Hematopoietic multipotent progenitor cell (in vitro differentiated cells): ENCODE measurements at regions not wholly inside any gene's neighbourhood (a gene's known extent, or its start where the extent isn't known, plus 50 kb on each side); places are given as distances from the start of the nearest gene placed in this dataset.
"Not testable (repeated sequence)": the region's sequence is repeated elsewhere in the genome, so short reads cannot be mapped to it uniquely, and the experiment has no call there.

ENCODE experiments used
- DNase-seq, 3 donors: peaks; one replicate each; pipeline ENCODE4 v3.0.0-alpha.2; 2011 to 2015; ENCODE audit warnings: low read depth in 2 of 3, low spot score in 2 of 3

DNA sequence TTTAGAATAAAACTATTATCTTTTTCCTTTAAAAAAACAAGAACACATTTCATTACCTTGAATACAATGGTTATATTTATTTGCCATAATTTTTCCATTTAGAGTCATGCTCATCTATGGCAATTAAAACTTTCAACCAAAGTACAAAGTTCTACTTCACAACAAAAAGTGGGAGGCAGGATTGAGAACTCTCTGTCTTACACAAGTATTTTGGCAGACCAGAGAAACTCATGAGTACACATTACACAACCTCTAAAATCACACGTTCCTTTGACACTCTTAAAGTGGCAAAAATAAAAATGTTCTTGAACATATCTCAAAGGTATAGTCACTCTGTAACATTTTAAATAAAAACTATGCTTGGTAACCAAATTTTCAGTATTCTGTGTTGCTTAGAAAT is 213.4 kb downstream of the IL15 start:
- no peak for DNase-seq

DNA sequence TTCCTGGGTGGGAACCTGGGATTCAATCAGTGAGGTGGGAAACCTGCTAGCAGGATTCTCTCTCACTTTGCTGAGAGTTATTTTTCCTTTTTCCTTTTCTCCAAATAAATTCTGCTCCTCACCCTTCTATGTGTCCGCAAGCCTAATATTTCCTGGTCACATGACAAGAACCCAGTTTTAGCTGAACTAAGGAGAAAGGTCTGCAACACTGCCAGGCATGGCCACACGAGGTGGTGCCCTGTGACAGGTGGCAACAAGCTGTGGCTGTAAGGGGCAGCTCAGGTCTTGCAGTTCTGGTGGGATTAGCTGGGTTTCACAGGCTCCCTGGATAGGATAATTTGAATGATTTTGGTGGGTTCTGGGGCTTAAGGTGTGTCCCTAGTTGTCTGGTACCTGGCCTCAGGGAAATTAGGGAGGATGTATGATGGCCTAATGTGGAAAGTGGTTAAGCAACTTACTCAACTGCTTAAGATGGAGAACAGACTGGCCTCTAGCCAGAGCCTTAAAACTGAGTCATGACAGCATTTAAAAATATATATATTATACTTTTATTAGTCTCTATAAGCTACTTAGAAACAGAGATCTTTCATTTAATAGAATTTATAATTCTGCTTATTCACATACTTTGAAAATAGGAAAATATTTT is 215.0 kb downstream of the IL15 start:
- DNase-seq: no peak

DNA sequence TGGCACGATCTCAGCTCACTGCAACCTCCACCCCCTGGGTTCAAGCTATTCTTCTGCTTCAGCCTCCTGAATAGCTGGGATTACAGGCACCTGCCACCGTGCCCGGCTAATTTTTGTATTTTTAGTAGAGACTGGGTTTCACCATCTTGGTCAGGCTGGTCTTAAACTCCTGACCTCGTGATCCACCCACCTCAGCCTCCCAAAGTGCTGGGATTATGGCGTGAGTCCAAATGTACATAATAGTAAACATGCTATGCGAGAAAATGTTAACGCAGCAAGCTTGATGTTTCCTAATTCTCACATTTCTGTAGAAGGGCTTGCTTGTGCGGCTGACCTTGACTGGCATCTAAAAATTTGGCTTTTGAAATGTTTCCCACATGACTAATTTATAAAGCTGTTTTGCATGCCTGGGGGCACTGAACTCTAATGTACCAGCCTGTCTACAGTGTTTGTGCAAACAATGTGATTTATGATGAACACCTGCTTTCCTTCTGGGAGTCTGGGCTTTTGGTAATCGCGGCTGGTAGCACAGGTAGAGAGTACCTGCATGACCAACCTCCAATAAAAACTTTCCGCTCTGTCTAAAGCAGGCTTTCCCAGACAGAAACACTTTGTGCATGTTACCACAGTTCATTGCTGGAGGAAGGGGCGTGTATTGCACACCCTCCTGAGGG is 216.8 kb downstream of the IL15 start:
- no peak for DNase-seq

GRCh38 chr4:141858437-141858836 is 222.1 kb downstream of the IL15 start:
- DNase-seq: no peak

DNA sequence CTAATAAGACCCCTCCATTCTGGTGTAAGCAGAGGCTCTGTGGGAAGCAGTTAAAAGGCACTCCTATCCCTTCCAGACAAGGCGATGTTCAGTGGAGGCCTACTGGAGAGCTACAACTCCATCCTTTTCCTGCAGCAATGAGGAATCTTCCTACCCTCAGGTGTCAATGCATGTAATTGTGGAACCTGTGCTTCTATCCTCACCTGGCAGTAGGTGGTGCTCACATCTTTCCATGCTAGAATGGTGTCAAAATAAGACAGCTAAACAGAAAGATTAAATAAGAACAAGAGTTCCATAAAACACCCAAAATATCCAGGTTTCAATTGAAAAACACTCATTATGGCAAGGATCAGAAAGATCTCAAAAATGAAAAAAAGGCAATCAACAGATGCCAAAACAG is 224.6 kb downstream of the IL15 start:
- peak in 2 of 3 donors; percentile 5 to 35 for DNase-seq

GRCh38 chr4:141870152-141870551 is 233.8 kb downstream of the IL15 start:
- no peak for DNase-seq

DNA sequence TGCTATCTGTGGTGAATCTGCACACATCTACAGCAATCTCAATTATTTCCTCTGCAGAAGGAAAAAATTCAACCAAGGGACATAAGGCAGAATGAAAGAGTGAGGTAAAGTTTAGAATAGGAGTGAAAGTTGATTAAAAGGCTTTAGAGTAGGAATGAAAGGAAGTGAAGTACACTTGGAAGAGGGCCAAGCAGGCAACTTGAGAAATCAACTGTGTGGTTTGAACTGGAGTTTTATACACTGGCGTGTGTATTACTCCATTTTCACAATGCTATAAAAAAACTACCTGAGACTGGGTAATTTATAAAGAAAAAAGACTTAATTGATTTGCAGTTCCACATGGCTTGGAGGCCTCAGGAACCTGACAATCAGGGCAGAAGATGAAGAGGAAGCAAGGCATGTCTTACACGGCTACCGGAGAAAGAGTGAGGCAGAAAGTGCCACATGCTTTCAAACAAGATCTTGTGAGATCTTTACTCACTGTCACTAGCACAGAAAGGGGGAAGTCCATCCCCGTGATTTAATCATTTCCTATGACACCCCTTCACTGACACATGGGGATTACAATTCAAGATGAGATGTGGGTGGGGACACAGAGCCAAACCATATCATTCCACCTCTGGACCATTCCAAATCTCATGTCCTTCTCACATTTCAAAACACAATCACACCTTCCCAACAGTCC is 234.8 kb downstream of the IL15 start:
- no peak for DNase-seq

DNA sequence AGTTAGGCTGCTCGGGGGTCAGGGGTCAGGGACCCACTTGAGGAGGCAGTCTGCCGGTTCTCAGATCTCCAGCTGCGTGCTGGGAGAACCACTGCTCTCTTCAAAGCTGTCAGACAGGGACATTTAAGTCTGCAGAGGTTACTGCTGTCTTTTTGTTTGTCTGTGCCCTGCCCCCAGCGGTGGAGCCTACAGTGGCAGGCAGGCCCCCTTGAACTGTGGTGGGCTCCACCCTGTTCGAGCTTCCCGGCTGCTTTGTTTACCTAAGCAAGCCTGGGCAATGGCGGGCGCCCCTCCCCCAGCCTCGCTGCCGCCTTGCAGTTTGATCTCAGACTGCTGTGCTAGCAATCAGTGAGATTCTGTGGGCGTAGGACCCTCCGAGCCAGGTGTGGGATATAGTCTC is 246.3 kb downstream of the IL15 start:
- DNase-seq: not testable (repeated sequence)

GRCh38 chr4:141884070-141884469 is 247.7 kb downstream of the IL15 start:
- no peak for DNase-seq

GRCh38 chr4:141885112-141885511 is 248.7 kb downstream of the IL15 start:
- no peak for DNase-seq

GRCh38 chr4:141890279-141890678 is 253.9 kb downstream of the IL15 start:
- no peak for DNase-seq

DNA sequence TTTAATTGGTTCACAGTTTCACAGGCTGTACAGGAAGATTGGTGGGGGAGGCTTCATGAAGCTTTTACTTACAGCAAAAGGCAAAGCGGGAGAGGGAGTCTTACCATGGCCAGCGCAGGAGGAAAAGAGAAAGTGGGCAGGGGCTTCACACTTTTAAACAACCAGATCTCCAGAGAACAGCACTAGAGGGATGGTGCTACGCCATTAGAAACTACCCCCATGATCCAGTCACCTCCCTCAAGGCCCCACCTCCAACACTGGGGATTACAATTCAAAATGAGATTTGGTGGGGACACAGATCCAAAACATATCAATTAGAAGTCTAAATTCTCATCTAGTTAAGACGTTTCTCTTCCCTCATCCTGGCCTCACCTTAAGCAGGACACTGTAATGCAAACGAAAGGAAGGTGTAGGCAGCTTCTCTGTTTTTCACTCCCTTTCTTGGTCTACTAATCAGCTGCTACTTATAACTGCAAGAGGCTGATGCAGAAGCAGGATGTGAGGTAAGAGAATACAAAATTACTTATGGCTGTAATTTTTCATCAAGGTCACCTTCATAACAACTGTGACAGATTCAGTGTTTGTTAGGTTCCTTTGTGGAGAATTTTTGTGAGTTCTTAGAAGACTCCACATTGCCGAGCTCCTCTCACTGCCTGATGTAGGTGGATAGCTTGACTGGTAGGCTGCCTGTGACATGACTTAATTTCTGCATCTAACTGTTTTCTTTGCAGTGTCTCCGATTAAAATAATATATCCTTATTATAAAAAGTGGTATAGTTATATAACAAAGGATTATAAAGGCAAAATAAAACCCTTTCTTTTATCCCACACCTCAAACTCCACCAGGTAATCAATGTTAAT is 255.1 kb downstream of the IL15 start:
- no peak for DNase-seq

- no peak for DNase-seq
Observed at GRCh38 chr4:141896687-141897086, 260.3 kb downstream of the IL15 start.

GRCh38 chr4:141898346-141898745 is 262.0 kb downstream of the IL15 start:
- peak in 2 of 3 donors; percentile 14 to 56 for DNase-seq

GRCh38 chr4:141899103-141899502 is 262.7 kb downstream of the IL15 start:
- DNase-seq: no peak

DNA sequence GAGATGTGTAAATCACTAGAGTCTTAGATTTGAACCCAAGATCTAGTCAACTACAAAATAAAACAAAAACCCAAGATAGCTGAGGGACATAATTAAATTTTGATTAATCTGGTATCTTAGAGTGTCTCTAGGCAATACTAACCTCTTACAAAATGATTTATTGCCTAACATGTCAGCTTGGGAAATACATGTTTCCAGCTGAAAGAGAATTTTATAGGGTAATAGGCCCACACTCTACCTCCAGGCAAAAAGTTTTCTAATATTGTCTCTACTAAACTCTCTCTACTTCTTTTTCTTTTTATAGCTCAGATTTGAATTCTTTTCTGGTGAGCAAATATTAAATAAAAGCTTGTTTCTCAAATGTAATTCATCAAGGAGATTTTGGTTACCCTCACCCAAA is 263.2 kb downstream of the IL15 start:
- DNase-seq: no peak

GRCh38 chr4:141900856-141901255 is 264.5 kb downstream of the IL15 start:
- no peak for DNase-seq

GRCh38 chr4:141905751-141906150 is 269.4 kb downstream of the IL15 start:
- DNase-seq: no peak

DNA sequence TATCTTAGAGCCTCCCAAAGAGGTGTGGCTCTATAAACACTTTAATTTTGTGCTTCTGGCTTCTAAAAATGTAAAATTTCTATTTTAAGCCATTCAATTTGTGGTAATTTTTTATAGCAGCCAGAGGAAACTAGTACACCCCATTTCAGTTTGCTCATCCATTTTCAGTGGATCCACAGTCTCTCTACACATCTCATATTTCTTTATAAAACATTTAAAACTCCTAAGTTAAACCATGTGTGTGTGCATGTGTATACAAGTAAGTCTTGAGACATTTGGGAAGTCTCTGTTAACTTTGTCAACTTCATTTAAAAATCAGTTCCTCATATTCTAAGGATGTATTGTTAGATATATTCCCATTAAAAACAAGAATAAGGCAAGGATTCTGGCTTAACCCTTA is 273.2 kb downstream of the IL15 start:
- DNase-seq: no peak

GRCh38 chr4:141912831-141913230 is 276.4 kb downstream of the IL15 start:
- peak in 2 of 3 donors; percentile 83 to 94 for DNase-seq

DNA sequence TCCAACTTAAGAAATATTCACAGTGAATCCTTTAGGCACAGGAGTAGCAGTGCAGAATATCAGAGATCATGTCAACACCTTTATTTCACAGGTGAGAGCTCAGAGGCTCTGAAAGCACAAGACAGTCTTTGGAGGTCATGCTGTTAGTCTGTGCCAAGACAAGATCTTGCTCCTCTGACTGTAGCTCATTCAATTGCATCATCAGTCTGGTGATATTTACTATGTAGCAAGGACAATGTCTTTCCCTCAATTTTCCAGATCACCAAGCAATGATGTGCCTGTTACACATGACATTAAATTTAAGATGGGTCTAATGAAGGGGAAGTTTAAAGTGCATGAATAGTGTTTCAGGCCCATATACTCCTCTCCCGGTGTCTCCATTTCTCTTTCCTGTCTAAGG is 277.5 kb downstream of the IL15 start:
- DNase-seq: no peak
